ENCODE measurements at regions not wholly inside any gene's neighbourhood (a gene's known extent, or its start where the extent isn't known, plus 50 kb on each side); places are given as distances from the start of the nearest gene placed in this dataset.
"Not testable (repeated sequence)": the region's sequence is repeated elsewhere in the genome, so short reads cannot be mapped to it uniquely, and the experiment has no call there.

DNA sequence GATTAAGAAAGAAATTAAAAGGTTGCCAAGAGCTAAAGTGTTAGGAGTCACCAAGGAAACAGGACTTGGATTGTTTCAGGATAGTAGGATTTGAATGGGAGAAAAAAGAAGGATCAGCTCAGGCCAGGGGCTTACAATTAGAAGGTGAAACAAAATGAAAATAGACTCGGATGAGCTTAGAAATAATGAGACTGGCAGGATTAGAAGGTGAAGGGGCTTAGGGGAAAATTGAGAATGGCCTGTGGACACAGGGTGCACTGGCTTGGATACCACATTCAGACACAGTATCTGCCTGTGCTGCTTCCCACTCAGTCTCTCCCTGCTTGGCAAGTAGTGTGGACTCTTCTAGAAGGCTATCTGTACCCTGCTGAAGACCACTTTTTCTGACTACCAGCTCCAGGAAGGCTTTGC, 206.1 kb upstream of the ATP10A start:
- no peak for DNase-seq

DNA sequence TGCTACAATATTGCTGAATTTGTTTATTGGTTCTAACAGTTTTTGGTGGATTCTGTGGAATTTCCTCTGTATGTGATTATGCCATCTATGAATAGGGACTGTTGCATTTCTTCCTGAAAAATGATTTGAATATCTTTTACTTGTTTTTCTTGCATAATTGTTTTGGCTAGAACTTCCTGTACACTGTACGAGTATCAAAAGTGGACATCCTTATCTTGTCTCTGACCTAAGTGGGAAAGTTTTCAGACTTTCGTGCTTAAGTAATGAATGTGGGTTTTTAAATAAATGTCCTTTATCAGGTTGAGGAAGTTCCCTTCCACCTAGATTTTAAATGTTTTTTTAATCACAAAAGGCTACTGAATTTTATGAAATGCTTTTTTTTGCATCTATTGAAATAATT, 203.8 kb upstream of the ATP10A start:
- peak in 1 of 3 donors; percentile 4 for DNase-seq

GRCh38 chr15:26065723-26066122, 202.6 kb upstream of the ATP10A start:
- DNase-seq, result no peak

- DNase-seq, result no peak
Observed at GRCh38 chr15:26061248-26061647, 198.1 kb upstream of the ATP10A start.

GRCh38 chr15:26056766-26057165, 193.6 kb upstream of the ATP10A start:
- not testable (repeated sequence) for DNase-seq

DNA sequence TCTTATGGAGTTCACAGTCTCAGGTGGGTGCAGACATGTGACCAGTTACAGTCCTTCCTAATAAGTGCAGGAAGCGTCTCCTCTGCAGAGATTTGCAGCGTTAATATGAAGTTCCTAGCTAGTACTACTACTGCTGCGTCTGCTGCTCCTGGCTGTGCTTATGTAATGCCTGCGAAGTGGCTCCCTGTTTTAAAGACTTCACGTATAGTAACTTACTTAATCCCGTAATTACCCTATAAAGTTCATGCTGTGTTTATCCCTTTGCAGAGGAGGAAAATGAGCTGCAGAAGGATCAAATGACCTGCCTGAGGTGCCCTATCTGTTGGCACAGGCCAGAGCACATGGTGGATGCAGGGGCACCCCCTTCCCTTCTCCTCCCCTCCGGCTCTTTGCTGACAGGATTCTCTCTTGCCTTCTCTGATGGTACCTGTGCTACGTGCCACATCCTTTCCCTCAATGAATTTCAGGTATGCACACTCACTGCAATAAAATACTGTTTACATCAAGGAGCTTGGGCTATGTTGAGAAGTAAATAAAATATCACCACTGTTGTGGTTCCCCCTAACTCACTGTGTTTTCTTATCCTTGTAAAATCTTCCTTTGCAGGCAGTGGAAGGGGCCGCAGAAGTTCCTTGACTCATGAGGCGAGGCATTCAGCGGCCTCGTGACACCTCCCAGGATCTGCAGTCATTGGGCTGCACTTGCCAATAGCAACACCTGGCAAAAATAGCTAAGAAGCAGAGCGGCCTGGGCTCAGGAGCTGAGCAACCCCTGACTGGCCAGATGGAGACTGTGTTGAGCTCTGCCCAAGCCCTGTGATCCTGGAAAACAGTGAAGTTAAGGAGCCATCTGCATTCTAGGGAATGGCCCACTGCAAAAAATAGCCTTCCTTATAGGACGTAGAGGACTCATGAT, 188.9 kb upstream of the ATP10A start:
- DNase-seq, result no peak

DNA sequence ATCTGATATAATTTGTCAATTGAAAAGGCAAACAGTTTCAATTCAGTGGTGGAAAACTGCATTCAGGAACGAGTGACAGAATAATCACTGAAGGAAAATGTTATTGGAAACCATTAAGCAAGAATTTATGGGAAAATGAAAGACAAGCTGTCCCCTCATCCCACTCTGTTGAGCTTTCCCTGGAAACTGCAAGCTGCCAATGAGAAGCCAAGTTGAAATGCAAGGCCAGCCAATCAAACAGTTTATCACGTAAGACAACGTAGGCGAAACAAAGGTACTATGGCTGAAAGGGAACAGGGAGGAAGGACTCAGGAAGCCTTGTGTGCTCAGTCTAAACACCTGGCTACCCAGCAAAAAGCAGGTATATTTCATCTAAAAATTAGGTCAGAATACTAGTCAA, 187.9 kb upstream of the ATP10A start:
- no peak for DNase-seq

- DNase-seq, result no peak
Observed at GRCh38 chr15:26049900-26050657, 187.0 kb upstream of the ATP10A start.

DNA sequence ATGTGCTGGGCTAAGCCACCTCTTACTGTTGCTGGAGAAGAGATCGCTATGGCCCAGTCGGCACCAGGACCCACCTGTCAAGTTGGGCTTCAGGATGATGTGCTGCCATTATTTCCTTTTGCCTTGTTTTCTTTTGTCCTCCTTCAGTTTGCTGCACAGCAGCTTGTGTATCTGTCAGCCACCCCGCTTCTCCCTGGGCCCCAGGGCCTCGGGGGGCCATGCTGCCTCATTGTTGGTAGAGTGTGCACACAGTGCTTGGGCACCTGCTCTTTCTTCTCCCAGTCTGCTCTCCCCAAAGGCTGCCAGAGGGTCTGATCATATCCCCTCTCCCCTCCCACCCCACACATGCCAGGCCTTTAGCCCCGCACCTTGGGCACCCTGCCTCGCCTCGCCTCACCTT, 185.5 kb upstream of the ATP10A start:
- no peak for DNase-seq

GRCh38 chr15:26045516-26045915, 182.4 kb upstream of the ATP10A start:
- DNase-seq, result no peak

DNA sequence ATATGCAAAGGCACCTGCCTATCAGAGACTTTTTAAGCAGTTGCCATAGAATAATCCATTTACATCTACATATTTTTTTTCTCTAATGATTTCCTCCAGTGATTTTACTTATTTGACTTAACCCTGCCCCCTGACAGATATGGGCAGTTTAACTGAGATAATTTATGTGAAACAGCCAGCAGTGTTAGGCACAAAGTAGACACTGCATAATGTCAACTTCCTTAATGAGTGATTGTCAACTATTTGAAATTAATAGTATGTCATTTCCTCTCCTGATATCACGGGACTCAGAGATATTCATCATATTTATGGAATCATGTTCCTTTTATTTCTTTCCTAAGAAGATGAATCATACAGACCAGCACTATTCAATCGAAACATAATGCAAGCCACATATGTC, 179.9 kb upstream of the ATP10A start:
- peak in 1 of 3 donors; percentile 7 for DNase-seq

- DNase-seq, result no peak
Observed at GRCh38 chr15:26038693-26039092, 175.6 kb upstream of the ATP10A start.

DNA sequence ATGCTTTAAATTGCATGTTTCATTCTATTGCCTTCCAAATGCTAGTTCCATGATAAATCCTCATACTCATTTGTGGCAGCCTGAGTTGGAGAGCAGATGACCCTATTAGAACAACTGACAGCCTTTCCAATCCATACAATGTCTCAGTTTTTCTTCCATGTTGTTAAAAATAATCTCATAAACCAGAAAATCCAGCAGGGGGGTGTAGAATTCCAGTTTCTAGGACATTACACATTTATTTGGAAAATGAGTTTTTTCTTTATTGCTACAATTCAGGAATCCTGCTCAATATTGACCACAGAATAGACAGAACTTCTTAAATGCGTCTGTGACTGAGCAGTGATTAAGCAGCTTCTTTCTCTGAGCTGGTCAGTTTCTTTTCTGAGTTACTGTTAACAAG, 174.2 kb upstream of the ATP10A start:
- DNase-seq, result no peak

- no peak for DNase-seq
Observed at GRCh38 chr15:26033493-26033892, 170.4 kb upstream of the ATP10A start.

DNA sequence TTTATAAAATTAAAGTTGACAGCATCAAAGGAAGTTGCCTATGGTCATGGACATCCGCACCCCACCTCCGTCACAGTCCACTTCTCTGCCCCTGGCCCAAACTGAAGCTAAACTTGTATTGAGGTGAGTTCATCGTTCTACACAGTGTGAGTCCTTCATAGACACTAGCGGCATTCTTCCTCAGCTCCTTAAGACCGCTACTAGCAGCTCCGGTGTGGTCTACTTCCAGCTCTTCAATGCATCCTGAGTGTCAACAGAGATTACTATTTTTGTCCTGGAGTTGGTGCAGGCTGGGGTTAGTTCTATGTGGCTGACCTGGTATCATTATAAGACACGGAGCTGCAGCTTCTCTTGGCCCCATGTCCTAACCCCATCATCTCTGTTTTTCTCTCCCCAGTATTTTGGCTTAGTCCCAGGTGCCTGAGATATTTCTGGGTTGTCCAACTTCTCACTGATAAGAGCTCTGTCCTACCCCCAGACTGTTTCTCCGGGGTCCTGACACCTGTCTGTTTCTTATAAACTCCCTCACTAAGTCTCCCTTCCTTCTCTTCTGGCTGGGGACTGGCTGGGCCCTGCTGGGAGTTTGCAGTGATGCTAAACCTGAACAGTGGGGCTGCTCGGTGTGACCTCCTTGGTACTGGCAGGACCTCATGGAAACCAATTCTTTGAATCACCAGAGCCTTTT, 169.2 kb upstream of the ATP10A start:
- DNase-seq, result no peak

GRCh38 chr15:26029586-26029985, 166.5 kb upstream of the ATP10A start:
- DNase-seq, result not testable (repeated sequence)

DNA sequence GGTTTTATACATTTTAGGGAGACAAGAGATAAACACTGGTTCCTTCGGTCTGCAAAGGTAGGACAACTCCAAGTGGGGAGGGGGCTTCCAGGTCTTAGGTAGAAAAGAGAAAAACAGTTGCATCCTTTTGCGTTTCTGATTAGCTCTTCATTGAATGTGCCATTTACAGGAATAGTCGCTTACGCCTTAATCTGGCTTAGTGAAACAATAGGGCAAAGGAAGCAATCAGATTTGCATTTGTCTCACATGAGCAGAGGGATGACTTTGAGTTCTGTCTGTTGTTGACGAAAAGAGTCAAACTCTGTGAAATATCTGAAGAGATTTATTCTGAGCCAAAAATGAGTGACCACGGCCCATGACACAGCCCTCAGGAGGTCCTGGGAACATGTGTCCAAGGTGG, 166.0 kb upstream of the ATP10A start:
- DNase-seq, result no peak

- no peak for DNase-seq
Observed at GRCh38 chr15:26028086-26028740, 165.1 kb upstream of the ATP10A start.

- DNase-seq, result not testable (repeated sequence)
Observed at GRCh38 chr15:26026671-26027070, 163.5 kb upstream of the ATP10A start.

DNA sequence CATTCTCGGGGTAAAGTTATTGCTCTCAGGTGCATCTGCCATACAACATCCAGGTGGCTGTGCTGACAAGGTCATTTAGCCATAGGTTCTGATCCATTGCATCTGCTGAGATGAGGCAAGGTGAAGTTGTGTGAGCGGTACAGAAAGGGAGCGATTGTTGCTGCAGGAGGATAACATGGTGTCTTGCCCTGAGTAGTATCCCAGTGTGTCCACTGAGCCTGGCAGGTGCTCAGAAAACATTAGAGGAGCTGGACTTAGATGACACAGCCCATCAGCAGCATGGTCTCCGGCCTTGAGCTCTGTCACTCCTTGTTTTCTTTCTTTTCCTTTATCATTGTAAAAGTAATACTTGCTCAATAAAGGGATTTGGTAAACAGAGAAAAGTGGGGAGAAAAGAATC, 161.1 kb upstream of the ATP10A start:
- DNase-seq, result no peak

- DNase-seq, result no peak
Observed at GRCh38 chr15:26023691-26024090, 160.6 kb upstream of the ATP10A start.

GRCh38 chr15:26023231-26023630, 160.1 kb upstream of the ATP10A start:
- DNase-seq, result no peak

DNA sequence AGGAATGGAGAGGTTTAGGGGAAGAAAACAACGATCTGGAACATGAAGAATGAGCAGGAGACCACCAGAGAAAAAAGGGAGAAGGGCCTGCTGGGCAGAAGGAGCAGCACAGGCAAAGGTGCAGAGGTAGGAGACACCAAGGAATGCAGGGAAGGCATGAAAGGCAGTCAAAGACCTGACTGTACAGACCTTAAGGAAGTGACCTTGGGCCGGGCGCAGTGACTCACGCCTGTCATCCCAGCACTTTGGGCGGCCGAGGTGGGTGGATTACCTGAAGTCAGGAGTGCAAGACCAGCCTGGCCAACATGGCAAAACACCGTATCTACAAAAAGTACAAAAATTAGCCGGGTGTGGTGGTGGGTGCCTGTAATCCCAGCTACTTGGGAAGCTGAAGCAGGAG, 157.7 kb upstream of the ATP10A start:
- DNase-seq, result no peak
